HG03280 (cell line): ENCODE measurements at regions not wholly inside any gene's neighbourhood (a gene's known extent, or its start where the extent isn't known, plus 50 kb on each side); places are given as distances from the start of the nearest gene placed in this dataset.
A peak's percentile ranks its signal among the peaks of the same experiment; 100 is the strongest.

ENCODE experiments used
- ATAC-seq: cut with Tn5 transposase; IDR thresholded peaks from one replicate; pipeline ENCODE4 v1.9.1; 2021; ENCODE audit warnings: mild to moderate bottlenecking, moderate library complexity; ENCODE audit not compliant: unreplicated experiment

DNA sequence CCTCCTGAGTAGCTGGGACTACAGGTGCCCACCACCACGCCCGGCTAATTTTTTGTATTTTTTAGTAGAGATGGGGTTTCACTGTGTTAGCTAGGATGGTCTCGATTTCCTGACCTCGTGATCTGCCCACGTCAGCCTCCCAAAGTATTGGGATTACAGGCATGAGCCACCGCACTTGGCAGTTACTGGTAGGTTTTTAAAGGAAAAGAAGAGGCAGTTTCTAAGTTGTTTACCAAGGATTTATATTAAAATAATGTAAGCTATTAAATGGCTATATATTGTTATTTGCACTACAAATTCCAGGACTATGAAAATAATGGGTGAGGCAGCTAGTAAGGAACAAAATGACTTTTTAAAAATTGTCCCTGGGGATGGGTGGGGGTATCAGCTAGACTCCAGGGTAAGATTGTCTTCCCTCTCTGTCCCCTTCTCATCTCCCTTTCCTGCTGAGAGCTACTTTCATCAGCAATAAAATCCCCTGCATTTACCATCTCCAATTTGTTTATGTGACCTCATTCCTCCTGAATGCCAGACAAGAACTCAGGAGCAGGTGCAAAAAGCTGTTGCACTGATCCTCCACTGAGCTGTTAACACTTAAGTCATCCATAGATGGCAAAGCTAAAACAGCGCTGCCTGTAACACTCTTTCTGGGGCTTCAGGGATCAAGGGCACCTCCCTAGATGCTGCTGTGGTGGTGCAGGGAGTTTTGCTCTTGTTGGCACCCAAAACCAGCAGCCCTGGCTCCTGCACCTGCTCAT lies 165.2 kb downstream of the ZPLD1 start:
- no peak for ATAC-seq

DNA sequence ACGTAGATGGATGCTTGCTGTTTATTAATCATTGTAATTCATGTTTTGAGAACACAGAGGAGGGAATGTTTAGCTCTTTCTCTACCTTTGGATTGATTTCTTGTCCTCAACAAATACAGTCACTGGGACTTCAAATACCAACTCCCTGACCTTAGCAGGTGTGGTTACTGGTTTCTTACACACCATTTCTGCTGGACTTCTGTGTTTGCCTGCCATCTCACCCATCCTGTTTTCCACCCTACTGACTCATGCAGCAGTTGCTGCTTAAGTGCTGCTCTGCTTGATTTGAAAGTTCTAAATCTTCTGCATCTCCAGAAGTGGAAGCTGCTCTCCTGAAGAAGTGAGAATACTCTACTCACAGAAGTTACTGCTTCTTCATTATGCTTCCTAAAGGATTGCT lies 170.3 kb downstream of the ZPLD1 start:
- no peak for ATAC-seq

DNA sequence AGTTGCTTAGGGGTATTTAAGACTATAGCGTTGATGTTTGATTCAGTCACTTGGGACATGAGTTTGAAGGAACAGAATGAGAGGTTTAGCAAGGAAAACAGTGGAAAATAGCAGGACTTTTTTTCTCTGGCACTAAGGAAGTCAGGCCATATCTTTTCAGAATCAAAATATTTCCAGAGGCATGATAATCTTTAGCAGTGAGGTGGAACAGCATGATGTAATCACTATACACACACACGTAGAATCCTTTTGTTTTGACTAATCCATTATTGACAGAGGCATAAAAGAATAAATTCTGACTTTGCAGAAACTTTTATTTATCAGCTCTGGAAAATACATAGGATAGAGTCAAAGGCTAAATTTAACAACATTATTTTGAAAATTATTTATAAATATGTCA lies 174.1 kb downstream of the ZPLD1 start:
- ATAC-seq: no peak

DNA sequence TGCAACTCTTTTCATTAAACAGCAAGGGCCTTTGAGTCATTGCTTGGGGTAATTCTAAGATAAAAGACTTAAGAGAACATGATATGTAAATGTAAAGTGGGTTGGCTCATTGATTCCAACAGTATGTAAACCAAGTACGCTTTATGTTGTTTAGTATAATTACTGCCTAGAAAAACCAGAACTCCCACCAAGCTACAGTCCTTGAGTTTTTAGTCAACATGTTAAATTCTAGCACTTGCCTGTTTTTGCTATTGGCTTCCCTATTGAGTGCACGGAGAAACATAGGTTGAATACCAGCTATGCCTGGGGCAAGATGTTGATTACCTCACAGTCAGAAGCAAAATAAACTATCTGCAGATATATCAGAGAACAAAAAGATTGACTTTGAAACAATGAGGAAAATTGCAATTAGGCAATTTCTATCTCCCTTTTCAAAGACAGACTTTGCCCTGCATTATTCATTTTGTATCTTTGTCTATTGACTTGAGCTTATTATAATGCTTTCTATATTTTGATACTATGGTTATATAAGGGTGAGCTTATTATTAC lies 179.3 kb downstream of the ZPLD1 start:
- no peak for ATAC-seq

DNA sequence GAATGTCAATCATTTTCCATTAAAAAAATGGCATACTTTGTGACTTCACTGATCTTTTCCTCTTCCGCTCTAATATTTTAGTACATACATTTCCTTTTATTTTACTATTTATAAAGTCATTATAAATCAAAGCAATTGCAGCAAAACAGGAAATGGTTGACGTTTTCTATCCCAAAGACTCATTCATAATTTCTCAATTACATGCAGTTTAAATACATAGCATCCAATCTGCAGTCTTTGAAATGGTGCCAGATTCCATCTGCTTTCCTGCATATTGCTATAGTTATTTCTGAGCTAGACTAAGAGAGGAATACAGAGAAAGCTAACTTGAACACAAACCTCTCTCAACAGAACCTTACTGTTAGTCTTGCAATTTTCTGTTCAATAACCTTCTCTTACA lies 179.8 kb downstream of the ZPLD1 start:
- ATAC-seq: no peak

DNA sequence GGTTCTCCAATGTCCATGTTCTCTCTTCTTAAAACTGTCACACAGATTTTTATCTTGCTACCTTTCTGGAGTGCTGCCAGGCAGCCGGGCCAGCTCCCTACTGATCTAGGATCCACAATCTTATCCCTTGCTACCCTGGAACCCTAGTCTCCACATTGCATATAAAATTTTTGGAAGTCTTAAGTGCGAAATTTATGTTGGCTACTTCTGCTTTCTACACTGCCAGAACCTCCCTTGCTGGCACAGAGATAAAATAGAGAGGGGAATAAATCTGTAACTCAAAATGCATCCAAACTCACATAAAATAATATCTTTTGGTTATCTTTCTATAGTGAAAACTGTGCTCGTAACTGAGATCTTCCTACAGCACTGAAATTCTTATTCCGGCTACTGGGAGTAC lies 182.6 kb downstream of the ZPLD1 start:
- no peak for ATAC-seq

DNA sequence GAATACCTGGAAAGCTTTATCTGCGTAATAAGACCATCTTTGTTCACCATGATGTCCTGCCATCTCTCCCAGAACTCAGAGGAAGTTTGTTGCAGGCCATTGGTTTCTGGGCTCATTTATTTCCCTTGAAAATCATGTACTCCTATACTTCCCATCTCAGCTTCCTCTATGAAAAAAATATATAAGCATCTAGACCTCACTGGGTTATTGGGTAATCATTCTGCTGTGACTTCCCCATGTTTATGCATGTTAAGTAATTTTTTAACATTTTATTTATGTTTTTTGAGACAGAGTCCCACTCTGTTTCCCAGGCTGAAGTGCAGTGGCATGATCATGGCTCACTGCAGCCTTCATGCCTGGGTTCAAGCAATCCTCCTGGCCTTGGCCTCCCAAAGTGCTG lies 184.5 kb downstream of the ZPLD1 start:
- no peak for ATAC-seq

GRCh38 chr3:102629943-102630342 lies 195.1 kb downstream of the ZPLD1 start:
- no peak for ATAC-seq

DNA sequence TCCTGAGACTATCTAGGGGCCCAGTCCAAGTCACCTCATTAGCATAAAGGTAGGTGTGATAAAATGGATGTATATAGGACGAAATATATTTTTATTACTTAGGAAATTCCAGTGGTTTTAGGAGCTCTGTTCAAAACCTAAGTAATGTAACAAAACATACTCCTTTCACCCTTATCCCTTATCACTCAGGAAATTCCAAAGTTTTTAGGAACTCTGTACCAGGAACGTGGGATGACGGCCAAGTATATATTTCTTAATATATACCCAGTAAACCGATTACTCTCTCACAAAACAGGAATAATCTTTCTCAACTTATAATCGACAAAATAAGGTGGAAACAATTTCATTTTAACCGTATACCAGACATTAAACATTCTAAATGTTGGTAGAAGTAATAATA lies 195.7 kb downstream of the ZPLD1 start:
- no peak for ATAC-seq

- ATAC-seq: no peak
These were observed 208.7 kb downstream of the ZPLD1 start for GRCh38 chr3:102643546-102643945.

GRCh38 chr3:102646557-102646956 lies 211.7 kb downstream of the ZPLD1 start:
- no peak for ATAC-seq

DNA sequence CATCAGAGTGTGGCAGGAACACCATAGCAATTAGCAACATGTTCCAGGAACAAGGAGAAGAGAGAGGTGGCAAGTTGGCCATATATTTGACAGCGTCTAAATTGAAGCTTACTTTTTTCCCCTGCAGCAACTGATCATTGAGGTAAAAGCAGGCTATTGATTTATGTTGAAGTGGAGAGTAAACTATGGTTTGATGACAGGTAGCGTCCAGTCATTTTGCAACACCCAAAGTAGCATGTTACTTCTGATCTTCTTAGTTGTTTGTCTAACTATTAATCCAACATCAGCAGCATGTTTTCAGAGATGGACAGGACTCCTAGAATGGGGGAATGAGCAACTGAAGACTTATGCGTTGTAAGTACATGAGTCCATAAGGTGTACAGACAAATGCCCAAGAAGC lies 225.8 kb downstream of the ZPLD1 start:
- no peak for ATAC-seq

DNA sequence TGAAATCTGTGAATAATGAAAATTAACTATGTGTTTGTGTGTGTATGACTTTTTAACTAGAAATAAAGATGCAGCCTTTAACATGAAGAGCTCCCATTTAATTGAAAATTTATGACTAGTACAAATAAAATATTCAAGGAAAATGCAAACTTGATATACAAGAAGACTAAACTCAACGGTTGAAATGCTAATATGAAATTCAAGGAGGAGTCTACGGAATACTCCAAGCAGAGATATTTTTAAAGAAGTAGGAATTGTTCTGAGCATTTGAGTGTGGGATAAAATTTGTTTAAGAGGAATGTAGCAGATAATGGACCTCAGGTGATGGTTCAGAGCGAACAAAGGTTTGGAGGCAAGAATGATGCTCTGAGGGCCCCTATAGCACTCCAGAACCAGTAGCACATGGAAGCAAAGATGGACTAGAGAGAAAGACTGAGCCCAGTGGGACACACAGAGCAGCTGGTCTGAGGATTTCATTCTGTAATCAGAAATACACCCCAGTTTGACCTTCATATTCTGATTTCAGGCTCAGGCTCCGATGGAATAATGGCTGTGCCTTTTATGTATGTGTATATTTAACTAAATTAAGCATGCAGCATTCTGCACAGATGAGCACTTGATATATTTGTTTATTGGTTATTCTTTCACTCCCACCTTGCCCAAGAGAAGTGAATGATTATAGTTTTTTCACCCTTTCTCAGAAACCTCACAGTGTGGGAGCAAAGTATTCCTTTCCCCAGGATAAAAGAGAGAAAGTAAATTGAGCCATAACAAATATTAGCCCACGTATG lies 227.1 kb downstream of the ZPLD1 start:
- no peak for ATAC-seq

DNA sequence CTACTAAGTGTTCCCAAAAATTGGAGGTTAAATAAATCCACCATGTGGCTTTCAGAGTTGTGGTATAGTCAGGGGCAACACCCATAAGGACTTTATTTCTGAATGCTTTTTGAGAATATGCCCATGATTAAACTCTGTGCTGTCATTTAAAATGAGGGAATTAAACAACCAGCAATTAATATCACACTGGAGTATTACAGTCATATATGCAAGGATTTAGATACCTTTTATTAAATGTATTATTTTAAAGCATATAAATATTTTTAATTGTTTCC lies 227.6 kb downstream of the ZPLD1 start:
- no peak for ATAC-seq

- no peak for ATAC-seq
These were observed 229.3 kb downstream of the ZPLD1 start for GRCh38 chr3:102664126-102664525.

DNA sequence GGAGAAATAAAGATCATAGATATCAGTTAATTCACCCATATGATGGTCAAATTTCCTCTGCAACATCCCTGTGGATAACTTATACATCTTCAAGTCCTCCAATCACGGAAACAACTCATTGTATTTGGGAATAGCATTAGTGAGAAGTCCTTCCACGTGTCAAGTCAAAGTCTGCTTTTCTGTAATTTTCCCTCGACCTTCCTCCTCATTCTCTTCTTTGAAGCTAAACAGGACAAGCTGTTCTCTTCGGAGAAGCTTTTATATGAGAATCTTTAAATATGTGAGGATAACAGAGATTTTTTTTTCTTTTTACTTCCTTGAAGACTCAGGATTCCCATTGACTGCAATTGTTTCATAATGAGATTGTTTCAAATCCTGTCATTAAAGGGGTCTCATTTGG lies 230.4 kb downstream of the ZPLD1 start:
- no peak for ATAC-seq

DNA sequence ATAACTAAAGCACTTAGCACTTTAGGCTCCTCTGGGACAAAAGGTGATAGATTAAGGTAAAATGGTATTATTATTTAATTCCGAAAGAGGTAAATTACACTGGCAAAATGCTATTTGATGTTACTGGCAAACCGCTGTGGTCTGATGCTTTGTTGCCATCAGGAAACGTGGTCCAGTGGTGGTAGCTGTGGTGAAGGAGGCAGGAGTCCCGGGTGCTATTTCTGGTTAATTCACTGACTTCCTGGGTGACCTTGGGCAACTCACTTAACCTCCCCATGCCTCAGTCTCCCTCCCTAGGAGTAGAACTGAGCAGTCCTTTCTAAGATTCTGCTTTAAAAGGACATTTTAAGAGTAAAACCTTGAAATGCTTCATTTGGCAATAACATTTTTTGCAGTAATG lies 233.4 kb downstream of the ZPLD1 start:
- ATAC-seq: no peak

DNA sequence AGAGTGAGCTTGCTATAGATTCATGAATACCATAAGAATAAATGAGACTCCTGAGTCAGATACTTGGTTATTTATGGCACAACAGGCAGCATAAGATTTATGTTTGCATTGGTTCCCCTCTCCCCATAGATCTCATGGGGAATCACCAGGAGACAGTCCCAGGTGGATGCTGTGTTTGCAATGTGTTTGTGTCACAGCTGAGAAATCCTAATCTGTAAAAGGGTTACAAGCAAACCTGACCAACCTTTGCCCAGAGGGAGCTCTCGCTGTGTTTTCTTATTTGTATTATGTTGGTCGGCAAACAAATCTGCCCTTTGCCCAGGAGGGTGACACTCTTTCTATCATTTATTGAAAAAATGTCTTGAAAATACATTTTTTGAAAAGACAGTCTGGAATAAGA lies 236.2 kb downstream of the ZPLD1 start:
- ATAC-seq: no peak

- no peak for ATAC-seq
These were observed 237.5 kb downstream of the ZPLD1 start for GRCh38 chr3:102672305-102672704.

DNA sequence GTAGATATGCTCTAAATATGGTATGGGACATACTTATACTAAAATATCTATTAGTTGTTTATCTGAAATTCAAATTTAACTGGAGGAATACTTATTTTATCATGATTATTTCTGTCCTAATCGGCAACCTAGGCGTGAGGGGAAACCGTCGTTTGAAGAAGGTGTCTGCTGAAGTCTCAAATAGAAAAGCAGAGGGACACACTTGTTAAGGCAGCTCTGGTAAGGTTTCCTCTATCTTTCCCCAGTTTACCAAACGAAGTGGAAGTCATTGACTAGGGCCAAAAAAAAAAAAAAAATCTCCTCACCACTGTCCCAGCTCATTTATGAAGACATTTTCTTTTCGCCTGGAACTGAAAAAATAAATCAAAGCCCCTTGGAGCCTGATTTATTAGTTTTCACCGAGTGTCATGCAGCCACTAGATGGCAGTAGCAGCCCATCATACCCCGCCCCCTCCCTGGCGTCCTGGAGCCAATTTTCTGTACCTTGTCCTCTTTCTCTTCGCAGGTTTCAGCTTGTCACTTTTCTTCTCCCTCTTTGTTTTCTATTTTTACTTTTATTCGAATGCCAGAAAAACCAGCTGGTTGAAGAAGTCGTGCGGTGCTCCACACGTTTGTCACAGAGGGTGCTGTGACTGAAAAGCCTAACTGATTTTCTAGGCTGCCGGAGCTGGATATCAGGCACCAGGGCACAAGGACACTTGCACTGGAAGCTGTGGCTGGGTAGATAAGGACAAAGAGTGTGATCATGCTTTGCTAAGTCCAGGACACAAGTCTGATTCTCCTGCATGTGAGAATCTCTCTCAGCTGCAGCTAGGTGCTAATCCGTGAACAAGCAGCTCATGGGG lies 238.7 kb downstream of the ZPLD1 start:
- peak; percentile 87 for ATAC-seq

DNA sequence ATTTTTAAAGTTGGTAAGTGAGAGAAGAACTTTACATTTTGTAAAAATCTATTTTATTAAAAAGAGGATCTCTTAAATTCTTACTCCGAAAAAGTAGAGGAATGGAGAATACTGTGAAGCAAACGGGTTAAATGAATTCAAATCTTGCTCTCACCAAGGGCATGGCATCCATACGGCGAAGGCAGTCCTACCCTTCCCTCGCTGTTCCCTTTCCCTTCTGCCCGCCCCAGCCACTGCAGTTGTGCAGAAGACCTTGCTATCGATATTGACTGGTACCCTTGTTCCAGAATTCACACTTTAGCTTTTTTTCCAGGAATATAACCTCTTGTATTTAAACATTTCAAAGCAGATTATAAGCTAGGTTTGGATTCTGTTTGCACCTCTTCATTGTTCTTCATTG lies 239.5 kb downstream of the ZPLD1 start:
- no peak for ATAC-seq

GRCh38 chr3:102676424-102676823 lies 241.6 kb downstream of the ZPLD1 start:
- ATAC-seq: no peak
